ENCODE measurements at regions not wholly inside any gene's neighbourhood (a gene's known extent, or its start where the extent isn't known, plus 50 kb on each side); places are given as distances from the start of the nearest gene placed in this dataset.
"Not testable (repeated sequence)": the region's sequence is repeated elsewhere in the genome, so short reads cannot be mapped to it uniquely, and the experiment has no call there.

DNA sequence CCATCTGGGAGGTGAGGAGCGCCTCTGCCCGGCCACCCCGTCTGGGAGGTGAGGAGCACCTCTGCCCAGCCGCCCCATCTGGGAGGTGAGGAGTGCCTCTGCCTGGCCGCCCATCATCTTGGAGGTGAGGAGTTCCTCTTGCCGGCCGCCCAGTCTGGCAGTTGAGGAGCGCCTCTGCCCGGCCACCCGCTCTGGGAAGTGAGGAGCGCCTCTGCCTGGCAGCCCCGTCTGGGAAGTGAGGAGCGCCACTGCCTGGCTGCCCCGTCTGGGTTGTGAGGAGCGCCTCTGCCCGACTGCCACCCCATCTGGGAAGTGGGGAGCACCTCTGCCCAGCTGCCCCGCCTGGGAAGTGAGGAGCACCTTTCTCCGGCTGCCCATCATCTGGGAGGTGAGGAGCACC, 230.0 kb upstream of the POTED start:
- POLR2A ChIA-PET (ENCODE audit: unreplicated experiment); H3K79me2 ChIP-seq (ENCODE audit: low read depth); H3F3A ChIP-seq (ENCODE audit: insufficient read depth, low read depth); H3K4me3 ChIP-seq; H3K27me3 ChIP-seq (ENCODE audit: insufficient read depth, low read depth); H4K20me1 ChIP-seq (ENCODE audit: insufficient read depth); H3K27ac ChIP-seq; intact Hi-C loops (cut with micrococcal nuclease; ENCODE audit: unreplicated experiment); DNase-seq; H3K9me3 ChIP-seq (ENCODE audit: insufficient read depth, low read depth); H3K4me1 ChIP-seq (replicated peaks; ENCODE audit: insufficient read depth); H3K4me2 ChIP-seq; H2AFZ ChIP-seq; H3K9me2 ChIP-seq (ENCODE audit: insufficient read depth); H3K36me3 ChIP-seq (ENCODE audit: low read depth); CTCF ChIA-PET; BruUV-seq (replicated peaks): not testable (repeated sequence)

DNA sequence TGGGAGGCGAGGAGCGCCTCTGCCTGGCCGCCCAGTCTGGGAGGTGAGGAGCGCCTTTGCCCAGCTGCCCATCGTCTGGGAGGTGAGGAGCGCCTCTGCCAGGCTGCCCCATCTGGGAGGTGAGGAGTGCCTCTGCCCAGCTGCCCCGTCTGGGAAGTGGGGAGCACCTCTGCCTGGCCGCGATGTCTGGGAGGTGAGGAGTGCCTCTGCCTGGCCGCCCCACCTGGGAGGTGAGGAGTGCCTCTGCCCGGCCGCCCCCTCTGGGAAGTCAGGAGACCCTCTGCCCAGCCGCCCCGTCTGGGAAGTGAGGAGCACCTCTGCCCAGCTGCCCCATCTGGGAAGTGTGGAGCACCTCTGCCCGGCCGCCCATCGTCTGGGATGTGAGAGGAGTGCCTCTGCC, 229.0 kb upstream of the POTED start:
- H3K27ac ChIP-seq; H3K36me3 ChIP-seq (ENCODE audit: low read depth); H2AFZ ChIP-seq; H3F3A ChIP-seq (ENCODE audit: insufficient read depth, low read depth); H3K27me3 ChIP-seq (ENCODE audit: insufficient read depth, low read depth); DNase-seq; H3K9me2 ChIP-seq (ENCODE audit: insufficient read depth); POLR2A ChIA-PET (ENCODE audit: unreplicated experiment); H4K20me1 ChIP-seq (ENCODE audit: insufficient read depth); intact Hi-C loops (cut with micrococcal nuclease; ENCODE audit: unreplicated experiment); H3K79me2 ChIP-seq (ENCODE audit: low read depth); H3K4me2 ChIP-seq; BruUV-seq (replicated peaks); H3K4me1 ChIP-seq (replicated peaks; ENCODE audit: insufficient read depth); H3K9me3 ChIP-seq (ENCODE audit: insufficient read depth, low read depth); CTCF ChIA-PET; H3K4me3 ChIP-seq: not testable (repeated sequence)

DNA sequence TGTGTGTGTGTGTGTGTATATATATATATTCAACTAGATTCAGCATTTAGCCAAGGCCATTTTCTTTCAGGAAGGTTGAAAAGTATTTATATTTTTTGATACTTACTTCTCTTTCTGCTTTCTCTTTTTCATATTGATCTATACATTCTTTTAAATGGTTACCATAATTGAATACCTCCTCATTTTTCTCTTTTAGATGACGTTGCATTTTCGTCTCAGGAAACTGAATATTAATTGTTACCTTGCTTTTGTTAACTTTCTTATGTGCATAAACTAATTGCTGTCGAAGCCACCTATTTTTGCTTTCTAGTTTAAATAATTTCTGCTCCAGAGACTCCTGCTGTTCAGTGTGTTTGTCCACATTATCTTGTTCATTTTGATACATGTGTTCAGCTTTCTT, 225.4 kb upstream of the POTED start:
- H2AFZ ChIP-seq; H3K27ac ChIP-seq; H3F3A ChIP-seq (ENCODE audit: insufficient read depth, low read depth); H3K4me3 ChIP-seq; H4K20me1 ChIP-seq (ENCODE audit: insufficient read depth); POLR2A ChIA-PET (ENCODE audit: unreplicated experiment); H3K4me1 ChIP-seq (replicated peaks; ENCODE audit: insufficient read depth); H3K79me2 ChIP-seq (ENCODE audit: low read depth); CTCF ChIA-PET; H3K36me3 ChIP-seq (ENCODE audit: low read depth); H3K9me2 ChIP-seq (ENCODE audit: insufficient read depth); DNase-seq; intact Hi-C loops (cut with micrococcal nuclease; ENCODE audit: unreplicated experiment); H3K4me2 ChIP-seq; BruUV-seq (replicated peaks); H3K9me3 ChIP-seq (ENCODE audit: insufficient read depth, low read depth); H3K27me3 ChIP-seq (ENCODE audit: insufficient read depth, low read depth): not testable (repeated sequence)

DNA sequence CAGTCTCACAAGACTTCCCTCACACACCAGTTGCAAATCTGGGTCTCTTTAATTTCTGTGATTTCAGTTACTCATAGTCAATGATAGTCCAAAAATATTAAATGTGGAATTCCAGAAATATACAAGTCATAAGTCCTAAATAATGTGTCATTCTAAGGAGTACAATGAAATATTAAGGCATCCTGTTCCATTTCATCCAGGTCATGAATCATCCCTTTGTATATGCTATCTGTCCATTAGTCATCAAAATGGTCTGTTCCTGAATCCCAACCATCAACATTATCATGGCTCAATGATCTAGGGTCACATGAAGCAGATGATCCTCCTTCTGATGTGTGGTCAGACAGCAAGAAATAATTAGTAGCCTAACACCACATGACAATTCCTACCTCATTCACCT, 200.4 kb upstream of the POTED start:
- H3K9me3 ChIP-seq (ENCODE audit: insufficient read depth, low read depth); H3K4me2 ChIP-seq; DNase-seq; intact Hi-C loops (cut with micrococcal nuclease; ENCODE audit: unreplicated experiment); H3K27me3 ChIP-seq (ENCODE audit: insufficient read depth, low read depth); H3K79me2 ChIP-seq (ENCODE audit: low read depth); H2AFZ ChIP-seq; CTCF ChIA-PET; BruUV-seq (replicated peaks); H4K20me1 ChIP-seq (ENCODE audit: insufficient read depth); H3K4me3 ChIP-seq; H3K36me3 ChIP-seq (ENCODE audit: low read depth); H3K4me1 ChIP-seq (replicated peaks; ENCODE audit: insufficient read depth); POLR2A ChIA-PET (ENCODE audit: unreplicated experiment); H3K27ac ChIP-seq; H3K9me2 ChIP-seq (ENCODE audit: insufficient read depth); H3F3A ChIP-seq (ENCODE audit: insufficient read depth, low read depth): not testable (repeated sequence)

DNA sequence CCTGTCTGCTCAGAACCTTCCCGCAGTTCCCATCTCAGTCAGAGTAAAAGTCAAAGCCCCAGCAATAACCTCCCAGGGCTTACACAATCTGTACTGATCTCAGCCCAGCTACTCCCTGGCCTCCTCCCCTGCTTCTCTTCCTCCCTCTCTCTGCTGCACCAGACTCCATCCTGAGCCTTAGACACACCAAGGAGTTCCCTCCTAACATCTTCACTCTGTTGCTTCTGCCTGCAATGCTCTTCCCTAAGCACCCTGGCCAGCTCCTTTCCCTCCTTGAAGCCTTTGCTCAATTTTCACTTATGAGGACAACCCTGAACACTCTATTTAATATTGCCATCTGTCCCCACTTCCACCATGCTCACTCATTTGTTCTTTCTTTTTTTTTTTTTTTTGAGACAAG, 173.7 kb upstream of the POTED start:
- POLR2A ChIA-PET (ENCODE audit: unreplicated experiment); H3K4me2 ChIP-seq; BruUV-seq (replicated peaks): not testable (repeated sequence)

DNA sequence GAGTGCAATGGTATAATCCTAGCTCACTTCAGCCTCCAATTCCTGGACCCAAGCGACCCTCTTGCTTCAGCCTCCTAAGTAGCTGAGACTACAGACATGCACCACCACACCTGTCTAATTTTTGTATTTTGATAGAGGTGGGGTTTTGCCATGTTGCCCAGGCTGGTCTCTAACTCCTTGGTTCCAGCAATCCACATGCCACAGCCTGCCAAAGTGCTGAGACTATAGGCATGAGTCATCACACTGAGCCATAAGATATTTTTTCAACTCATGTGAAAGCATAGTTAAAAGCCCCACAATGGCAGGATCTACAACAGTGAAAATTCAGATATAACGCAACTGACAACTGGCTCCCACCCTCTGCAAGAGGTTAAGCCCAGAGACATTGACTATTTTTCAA, 161.8 kb upstream of the POTED start:
- intact Hi-C loops (cut with micrococcal nuclease; ENCODE audit: unreplicated experiment); H3K27me3 ChIP-seq (ENCODE audit: insufficient read depth, low read depth); H3K36me3 ChIP-seq (ENCODE audit: low read depth); CTCF ChIA-PET; H2AFZ ChIP-seq; H3K27ac ChIP-seq; H3K9me3 ChIP-seq (ENCODE audit: insufficient read depth, low read depth); H3K9me2 ChIP-seq (ENCODE audit: insufficient read depth); DNase-seq; BruUV-seq (replicated peaks); H3K4me3 ChIP-seq; H3K4me2 ChIP-seq; H3K79me2 ChIP-seq (ENCODE audit: low read depth); H3F3A ChIP-seq (ENCODE audit: insufficient read depth, low read depth); POLR2A ChIA-PET (ENCODE audit: unreplicated experiment); H4K20me1 ChIP-seq (ENCODE audit: insufficient read depth); H3K4me1 ChIP-seq (replicated peaks; ENCODE audit: insufficient read depth): not testable (repeated sequence)

More for the DNA sequence above, 173.7 kb upstream of the POTED start:
- H2AFZ ChIP-seq; CTCF ChIA-PET; H3K9me3 ChIP-seq (ENCODE audit: insufficient read depth, low read depth); H3K27ac ChIP-seq; H3K4me3 ChIP-seq; intact Hi-C loops (cut with micrococcal nuclease; ENCODE audit: unreplicated experiment); H3K4me1 ChIP-seq (replicated peaks; ENCODE audit: insufficient read depth); H3K27me3 ChIP-seq (ENCODE audit: insufficient read depth, low read depth); DNase-seq; H3K36me3 ChIP-seq (ENCODE audit: low read depth); H4K20me1 ChIP-seq (ENCODE audit: insufficient read depth); H3K79me2 ChIP-seq (ENCODE audit: low read depth); H3K9me2 ChIP-seq (ENCODE audit: insufficient read depth); H3F3A ChIP-seq (ENCODE audit: insufficient read depth, low read depth): not testable (repeated sequence)

DNA sequence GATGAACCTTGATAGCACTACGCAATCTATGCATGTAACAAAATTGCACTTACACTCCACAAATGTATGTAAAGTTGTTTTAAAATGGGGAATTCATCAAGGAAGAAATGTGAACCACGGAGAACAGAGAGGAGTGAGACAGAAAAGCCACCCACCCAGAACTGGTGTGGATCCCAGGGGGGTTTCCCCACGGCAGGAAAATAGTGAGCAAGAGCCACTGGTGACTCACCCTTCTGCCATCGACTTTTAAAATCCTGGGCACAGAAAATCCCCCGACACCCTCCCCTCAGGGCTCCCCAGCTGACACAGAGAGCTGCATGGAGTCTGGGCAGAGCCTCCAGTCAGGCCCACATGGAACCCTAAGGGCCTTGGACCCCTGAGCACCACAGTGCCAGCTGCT, 146.0 kb upstream of the POTED start:
- H3K36me3 ChIP-seq (ENCODE audit: low read depth); H3K9me3 ChIP-seq (ENCODE audit: insufficient read depth, low read depth); CTCF ChIA-PET; H3K79me2 ChIP-seq (ENCODE audit: low read depth); H3K4me2 ChIP-seq; H3K4me3 ChIP-seq; H3K4me1 ChIP-seq (replicated peaks; ENCODE audit: insufficient read depth); H3F3A ChIP-seq (ENCODE audit: insufficient read depth, low read depth); H4K20me1 ChIP-seq (ENCODE audit: insufficient read depth); H3K27me3 ChIP-seq (ENCODE audit: insufficient read depth, low read depth); H2AFZ ChIP-seq; H3K27ac ChIP-seq; POLR2A ChIA-PET (ENCODE audit: unreplicated experiment); intact Hi-C loops (cut with micrococcal nuclease; ENCODE audit: unreplicated experiment); H3K9me2 ChIP-seq (ENCODE audit: insufficient read depth); BruUV-seq (replicated peaks); DNase-seq: not testable (repeated sequence)

Measured in PC-9 (cell line).